NOMO-1 (cell line): ENCODE measurements at regions not wholly inside any gene's neighbourhood (a gene's known extent, or its start where the extent isn't known, plus 50 kb on each side); places are given as distances from the start of the nearest gene placed in this dataset.

Experiments
- DNase-seq, 2 experiments: peaks; one replicate each; lab custom pipeline; 2025; ENCODE audit not compliant: unreplicated experiment in 2 of 2; lab: John Stamatoyannopoulos, UW

GRCh38 chr6:45794465-45794864 is 221.2 kb downstream of the CLIC5 start:
- no peak for DNase-seq

- DNase-seq: no peak
These were observed 224.2 kb downstream of the CLIC5 start for GRCh38 chr6:45791211-45792168.

DNA sequence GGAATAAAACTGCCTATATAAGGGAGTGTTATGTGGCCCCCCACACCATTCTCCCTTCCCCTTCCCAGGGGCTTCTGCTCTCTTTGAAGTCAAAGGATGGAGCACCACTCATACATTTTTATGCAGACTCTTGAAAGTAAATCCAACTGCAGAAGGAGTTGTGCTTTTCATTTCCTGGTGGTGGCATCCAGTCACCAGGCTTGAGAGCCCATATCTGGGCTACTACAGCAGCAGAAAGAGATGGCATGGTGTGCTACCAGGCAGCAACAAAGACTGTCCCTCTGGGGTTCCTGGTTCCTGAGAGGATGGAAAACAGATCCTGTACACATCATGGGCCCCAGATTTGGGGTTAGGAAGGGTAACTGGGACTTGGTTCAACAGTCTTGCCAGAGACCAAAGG is 226.4 kb downstream of the CLIC5 start:
- DNase-seq: no peak

GRCh38 chr6:45787384-45787783 is 228.3 kb downstream of the CLIC5 start:
- no peak for DNase-seq

DNA sequence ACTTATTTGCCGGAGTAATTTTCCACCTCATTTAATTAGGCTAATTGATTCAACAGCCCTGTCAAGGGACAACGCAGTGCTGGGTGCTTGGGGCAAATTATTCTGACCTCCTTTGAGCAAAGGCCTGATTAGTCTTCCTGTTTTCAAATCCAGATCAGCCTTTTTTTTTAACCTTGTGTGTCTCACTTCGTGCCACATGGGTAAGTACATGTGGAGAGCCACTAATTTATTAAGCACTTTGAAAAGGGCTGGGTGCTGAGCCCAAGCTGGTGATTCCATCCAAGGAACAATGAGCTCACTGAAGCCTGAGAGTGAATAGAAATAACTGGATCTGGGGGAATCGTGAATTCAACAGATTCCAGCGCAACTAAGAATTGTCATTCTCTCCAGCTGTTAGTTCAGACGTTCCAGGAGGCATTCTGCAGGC is 229.3 kb downstream of the CLIC5 start:
- DNase-seq: no peak

- no peak for DNase-seq
These were observed 231.4 kb downstream of the CLIC5 start for GRCh38 chr6:45784250-45784649.

DNA sequence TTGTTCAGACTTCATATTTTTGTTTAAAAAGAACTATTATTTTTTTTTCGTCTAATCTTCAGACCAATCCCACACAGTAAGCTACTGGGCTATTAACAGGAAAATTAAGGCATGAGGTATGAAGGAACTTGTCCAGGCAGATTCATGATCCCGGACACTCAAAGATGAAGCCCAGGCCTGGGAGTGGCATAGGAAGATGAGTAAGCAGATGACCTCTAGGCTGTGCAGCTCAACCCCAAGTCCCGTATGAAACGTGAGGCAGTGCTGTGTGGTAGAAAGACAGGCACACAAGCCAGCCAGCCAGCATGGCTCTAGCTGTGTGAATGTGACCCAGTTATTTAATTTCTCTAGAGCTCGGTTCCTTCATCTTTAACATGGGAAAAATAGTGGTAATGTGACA is 231.9 kb downstream of the CLIC5 start:
- no peak for DNase-seq

GRCh38 chr6:45781890-45782289 is 233.8 kb downstream of the CLIC5 start:
- DNase-seq: no peak

GRCh38 chr6:45780523-45780922 is 235.1 kb downstream of the CLIC5 start:
- DNase-seq: no peak

GRCh38 chr6:45775026-45775697 is 240.5 kb downstream of the CLIC5 start:
- DNase-seq: no peak

- DNase-seq: no peak
These were observed 241.8 kb downstream of the CLIC5 start for GRCh38 chr6:45773906-45774305.

DNA sequence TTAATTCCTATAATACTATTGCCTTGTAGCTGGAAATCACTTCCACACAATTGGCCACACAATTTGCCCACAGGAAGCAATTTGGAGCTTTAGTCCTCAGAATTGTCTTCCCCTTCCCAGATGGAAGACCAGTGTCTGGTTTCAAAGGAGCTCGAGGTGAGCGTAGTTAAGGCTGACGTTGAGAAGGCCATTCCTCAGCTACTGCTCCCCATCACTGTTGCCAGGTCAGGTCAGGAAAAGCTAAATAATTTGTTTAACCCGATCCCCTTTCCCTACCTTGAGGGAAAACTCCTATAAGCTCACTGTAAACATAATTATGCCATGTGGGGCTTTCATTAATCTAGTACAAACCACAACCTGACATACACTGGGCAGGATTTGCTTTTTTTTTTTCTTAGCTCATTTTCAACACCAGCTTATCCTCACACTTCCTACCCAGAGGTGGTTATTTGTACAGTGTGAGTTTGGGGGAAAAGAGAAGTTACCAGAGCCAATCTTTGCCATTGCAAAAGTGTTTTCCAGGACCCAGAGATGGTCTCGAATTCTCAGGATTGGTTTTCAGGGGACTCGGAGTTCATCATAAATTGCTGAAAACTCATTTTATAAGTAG is 242.7 kb downstream of the CLIC5 start:
- DNase-seq: no peak

- no peak for DNase-seq
These were observed 243.6 kb downstream of the CLIC5 start for GRCh38 chr6:45772051-45772450.

- DNase-seq: no peak
These were observed 252.4 kb downstream of the CLIC5 start for GRCh38 chr6:45763281-45763680.

DNA sequence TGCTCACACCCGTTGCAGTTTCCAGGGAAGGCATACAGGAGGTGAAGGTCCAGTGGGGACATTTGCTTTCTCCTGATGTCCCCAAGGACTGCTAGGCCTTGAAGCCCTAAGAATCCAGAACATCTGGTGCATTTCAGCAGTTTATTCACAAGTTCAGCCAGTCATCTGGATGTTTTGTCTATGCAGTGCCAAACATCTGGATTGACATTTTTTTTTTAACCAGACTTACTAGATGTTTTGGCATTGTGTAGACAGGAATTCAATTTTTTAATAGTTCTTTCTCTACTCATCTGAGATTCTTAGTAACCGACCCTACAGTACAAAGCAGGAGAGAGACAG is 256.2 kb downstream of the CLIC5 start:
- no peak for DNase-seq

- no peak for DNase-seq
These were observed 256.7 kb downstream of the CLIC5 start for GRCh38 chr6:45758787-45759471.

DNA sequence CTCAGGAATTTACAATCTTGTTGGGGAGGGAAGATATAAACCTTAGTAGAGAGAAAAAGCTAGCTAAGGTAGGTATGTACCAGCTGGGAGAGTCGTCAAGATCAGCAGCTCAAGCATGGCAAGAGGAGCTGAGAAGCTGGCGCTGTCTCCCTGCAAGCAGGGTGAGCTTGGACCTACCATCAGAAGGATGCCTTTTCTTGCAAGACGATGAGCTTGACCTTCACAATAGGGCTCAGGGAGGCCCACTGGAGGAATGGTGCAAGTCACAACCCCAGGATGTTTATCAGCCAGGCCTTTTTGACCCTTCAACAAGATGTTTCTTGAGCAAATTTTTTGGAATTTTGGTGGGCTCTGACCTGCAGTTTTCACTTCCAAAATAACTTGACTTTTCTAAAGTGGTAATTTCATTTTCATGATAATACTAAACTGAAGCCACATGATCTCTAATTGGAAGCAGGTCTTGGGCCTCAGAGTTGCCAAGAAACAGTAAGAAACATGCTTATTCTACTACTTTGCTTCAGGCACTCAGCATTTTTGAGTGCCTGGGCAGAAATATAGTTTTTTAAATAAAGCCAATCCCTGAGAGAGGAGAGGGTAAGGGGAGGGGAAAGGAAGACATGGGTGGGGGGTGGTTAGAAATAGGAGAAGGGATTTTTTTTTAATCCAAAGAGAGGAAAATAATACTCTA is 258.1 kb downstream of the CLIC5 start:
- DNase-seq: no peak

DNA sequence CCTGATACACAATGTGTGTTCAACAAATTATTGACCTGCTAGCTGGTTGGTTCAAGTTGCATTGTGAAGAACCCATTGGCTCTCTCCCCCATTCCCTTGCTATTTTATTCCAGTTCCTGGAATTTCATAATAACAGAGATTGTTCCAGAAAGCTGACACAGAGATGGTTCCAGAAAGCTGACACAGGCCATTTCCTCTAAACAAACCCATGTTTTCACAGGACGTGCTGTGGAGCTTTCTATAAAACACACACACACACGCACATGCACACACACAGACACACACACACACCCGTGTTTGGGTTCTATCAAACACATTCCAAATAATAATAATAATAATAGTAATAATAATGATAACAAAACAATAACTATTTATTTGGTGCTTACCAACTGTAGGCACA is 259.1 kb downstream of the CLIC5 start:
- no peak for DNase-seq

- DNase-seq: no peak
These were observed 261.2 kb downstream of the CLIC5 start for GRCh38 chr6:45754432-45754831.

DNA sequence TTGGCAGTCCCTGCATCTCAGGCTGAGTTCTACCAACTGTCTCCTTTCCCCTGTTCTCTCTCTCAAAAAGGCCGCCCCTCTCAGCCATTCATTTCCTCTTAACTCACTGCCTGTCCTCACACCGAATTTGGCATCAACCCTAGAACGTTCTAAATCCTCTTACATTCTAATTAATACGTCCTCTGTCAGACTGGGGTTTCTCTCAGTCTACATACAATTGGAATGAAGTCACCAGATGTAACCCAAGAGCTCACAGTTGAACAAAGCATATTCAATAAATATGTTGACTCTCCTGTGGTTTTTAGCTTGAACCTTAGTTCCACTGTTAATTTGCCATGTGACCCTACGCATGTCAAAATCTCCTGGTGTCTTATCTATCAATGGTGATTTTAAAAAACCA is 269.6 kb downstream of the CLIC5 start:
- DNase-seq: no peak
